Iris pigment epithelial cell (primary cell): ENCODE measurements at regions not wholly inside any gene's neighbourhood (a gene's known extent, or its start where the extent isn't known, plus 50 kb on each side); places are given as distances from the start of the nearest gene placed in this dataset.
"Not testable (repeated sequence)": the region's sequence is repeated elsewhere in the genome, so short reads cannot be mapped to it uniquely, and the experiment has no call there.

Experiments used
- DNase-seq: peaks from one replicate; pipeline ENCODE4 v3.0.0-alpha.2; 2011; ENCODE audit warnings: low read depth

DNA sequence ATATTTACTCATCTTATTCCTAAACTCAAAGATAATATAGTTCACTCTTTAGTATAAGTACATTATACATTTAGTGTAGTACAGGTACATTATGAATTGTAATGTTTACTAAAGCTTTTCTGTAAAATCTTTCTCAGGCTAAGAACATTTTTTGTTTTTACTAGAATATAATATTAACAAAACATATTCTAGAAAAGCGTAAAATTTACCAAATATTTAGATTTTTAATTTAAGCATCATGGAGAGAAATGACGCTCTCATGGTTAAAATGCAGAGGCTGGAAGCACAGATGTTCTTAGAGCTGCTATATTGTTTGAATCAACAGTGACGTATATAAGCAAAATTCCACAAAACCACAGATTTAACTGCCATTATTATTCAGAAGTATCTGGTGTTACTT, 54.7 kb upstream of the NBPF15 start:
- DNase-seq = peak; percentile 20

DNA sequence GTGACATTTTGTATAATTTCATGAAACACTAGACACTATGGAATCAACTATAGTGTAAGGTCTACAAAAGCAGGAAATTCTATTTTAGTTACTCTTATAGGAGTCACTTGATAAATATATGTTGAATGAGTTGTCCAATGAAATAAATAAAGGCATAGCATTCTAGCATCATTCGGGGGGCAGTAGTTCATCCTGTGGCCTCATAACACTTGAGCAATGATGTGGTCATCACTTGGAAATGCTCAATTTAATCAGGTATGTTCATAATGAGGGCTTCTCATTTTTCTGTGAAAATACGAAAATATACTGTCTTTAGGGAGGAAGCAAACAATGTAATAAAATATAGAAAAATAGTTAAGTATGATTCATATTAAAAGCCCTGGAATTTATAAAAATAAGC, 55.4 kb upstream of the NBPF15 start:
- peak; percentile 36 for DNase-seq

DNA sequence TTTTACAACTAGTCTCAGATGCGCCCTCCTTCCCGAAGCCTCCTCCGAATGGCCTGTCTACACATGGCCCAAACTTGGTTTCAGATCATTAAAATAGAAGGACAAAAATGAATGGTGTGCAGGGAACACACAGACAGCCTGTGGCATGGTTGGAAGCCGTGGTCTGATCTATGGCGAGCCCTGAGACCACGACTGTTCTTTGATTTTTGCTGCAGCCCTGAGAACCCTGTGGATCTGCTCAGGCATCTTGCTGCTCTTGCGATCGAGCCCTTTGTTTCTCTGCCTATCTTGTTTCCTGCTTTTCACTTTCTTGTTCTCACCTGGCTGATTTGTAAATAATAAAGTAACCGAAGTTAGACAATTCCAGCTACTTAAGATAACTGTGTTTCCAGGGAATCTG, 57.0 kb upstream of the NBPF15 start:
- not testable (repeated sequence) for DNase-seq

DNA sequence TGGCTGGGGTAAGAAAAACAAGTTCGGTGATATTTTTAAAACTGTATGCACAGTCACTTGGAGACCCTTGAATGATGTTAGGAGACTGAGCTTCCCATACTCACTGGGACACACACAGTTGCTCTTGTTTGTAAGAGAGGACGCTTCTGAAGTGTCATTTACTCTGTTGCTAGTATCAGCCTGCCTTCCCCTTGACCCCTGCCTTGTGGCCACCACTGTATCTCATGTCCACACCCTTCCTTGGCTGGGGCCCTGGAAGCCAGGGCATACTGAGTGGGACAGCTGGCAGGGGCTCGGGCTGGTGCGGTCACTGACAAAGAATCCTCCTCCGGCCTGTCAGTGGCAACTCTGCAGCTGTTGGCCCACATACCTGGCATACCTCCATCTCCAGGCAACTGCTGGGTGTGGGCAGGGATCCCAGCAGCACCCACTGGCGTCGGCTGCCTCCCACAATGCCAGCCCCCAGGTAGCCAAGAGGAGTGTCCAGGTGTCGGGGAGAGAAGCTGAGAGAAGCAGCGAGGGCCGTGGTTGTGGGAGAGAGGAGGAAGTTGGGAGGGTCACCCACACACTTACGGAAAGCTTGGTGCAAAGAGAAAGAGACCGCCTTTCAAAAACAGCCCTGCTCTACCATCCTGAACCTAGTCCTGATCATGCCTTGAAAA, 58.2 kb upstream of the NBPF15 start:
- DNase-seq = not testable (repeated sequence)

DNA sequence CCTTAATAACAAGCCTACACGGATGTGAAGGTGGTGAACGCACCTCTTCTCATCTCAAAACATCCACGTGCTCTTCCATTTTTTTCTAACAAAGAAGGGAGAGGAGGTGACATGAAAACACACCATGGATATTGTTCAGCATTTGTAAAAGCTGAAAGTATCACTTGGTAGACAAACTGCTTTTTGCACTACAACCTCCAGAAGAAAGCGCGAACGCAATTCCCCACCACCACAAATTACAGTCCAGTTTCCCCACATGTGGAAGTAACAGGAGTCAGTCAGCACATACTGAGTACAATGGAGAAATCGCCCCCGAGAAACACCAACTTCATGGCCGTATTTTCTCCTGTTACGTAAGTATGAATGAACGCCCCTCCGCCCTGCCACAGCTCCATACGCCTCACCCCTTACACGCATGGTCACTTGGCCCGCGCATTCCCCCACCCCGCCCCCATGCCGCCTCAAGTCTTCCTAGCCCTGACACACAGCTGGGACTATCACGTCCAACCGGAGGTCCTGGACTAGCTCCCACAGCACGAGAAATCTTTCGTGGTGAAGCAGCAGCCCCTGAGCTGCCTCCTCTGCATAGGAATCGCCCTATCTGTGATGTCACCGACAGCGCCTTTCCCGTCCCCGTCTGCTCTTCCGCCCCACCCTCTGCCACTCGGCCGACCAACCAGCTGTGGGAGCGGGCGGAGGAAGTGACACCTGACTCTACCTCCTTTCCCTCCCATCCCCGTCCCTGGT, 62.4 kb upstream of the NBPF15 start:
- DNase-seq = peak; percentile 37

DNA sequence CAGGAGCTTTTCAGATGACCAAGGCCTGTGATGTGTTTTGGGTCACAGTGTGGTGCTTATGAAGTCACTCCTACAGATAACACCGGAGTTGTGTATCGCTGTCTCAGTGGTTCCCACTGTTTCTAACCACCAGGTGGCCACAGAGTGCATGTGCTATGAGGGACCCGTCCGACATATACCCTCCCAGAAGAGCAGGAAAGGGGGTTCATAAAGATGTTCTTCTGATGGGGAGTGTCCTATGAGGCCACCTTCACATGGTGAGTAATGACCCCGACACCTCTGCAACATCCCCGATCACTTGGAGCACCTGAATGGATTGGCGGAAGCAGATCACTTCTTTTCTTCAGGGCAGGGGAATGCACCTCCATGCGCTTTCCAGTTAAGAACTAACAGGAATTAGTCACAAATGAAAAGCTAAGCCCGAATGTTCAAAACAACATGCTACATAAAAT, 60.5 kb upstream of the PPIAL4F start:
- not testable (repeated sequence) for DNase-seq

DNA sequence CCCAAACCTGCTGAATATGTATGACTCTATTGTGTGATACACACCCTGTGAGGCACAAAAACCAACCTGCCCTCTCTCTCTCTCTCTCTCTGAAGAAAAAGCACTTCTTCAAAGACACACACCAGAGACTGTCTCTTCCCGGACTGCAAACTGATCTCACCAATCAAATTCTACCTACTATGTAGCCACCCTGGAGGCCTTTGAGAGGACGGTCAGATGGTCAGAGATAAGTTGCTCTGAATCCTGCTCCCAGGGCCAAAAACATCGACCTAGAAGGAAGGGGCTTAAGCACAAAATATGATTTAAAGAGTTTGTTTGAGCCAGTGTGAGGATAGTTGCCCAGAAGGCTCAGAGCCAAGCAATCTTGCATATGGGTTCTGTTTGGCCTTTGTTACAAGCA, 59.2 kb upstream of the PPIAL4F start:
- not testable (repeated sequence) for DNase-seq

DNA sequence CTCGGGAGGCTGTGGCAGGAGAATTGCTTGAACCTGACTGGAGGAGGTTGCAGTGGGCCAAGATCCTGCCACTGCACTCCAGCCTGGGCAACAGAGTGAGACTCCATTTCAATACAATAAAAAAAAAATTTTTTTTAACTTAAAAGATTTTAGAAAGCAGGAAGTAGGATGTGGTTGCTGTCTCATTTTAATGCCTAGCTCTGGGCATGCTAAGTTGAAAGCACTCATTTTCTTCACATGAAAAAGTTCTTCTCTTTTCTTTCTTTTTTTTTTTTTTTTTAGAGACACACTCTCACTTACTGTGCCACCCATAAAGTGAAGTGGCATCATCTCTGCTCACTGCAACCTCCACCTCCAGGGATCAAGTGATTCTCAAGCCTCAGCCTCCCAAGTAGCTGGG, 58.4 kb upstream of the PPIAL4F start:
- DNase-seq = not testable (repeated sequence)

DNA sequence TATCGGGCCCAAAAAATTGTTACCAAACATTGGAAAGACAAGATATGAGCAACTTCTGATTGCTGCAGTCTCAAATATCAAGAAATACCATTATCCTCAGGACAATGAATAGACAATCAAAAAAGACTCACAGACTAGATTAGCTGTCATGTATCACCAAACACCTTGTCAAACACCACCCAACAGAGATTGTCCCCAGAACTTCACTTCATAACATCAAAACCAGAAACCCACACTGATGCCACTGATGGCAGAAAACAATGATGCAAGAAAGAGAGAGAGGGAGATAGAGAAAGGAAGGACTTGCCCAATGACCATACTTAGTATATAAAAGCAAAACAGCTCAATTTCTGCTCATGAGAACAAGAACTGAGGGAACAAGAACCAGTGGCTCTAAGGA, 56.0 kb upstream of the PPIAL4F start:
- DNase-seq = not testable (repeated sequence)

DNA sequence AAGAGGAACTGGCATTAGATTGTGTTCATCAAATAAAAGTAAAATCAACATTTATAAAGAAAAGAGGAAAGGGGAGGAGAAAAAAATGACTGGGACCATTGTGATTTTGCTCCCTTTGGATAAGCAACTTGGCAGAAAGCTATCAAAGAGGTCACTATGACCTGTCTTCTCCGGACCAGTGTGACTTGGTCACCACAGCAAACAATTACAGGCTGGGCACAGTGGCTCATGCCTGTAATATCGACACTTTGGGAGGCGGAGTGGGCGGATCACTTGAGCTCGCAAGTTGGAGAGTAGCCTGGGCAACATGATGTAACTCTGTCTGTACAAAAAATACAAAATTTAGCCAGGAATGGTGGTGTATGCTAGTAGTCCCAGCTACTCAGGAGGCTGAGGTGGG, 55.5 kb upstream of the PPIAL4F start:
- DNase-seq = not testable (repeated sequence)

DNA sequence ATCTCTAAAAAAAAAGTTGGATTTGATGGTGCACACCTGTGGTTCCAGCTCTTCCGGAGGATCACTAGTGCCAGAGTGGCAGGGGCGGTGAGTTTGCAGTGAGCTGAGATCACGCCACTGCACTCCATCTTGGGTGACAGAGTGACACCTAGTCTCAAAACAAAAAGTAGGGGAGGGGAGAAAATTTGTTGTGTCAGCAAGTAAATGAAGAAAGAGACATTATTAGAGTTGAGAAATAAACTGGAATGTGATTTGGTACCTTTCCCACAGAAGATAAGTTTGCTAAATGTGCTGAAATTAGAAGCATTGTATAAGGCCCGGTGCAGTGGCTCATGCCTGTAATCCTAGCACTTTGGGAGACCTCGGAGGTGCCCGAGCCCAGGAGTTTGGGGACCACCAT, 54.0 kb upstream of the PPIAL4F start:
- DNase-seq = not testable (repeated sequence)

DNA sequence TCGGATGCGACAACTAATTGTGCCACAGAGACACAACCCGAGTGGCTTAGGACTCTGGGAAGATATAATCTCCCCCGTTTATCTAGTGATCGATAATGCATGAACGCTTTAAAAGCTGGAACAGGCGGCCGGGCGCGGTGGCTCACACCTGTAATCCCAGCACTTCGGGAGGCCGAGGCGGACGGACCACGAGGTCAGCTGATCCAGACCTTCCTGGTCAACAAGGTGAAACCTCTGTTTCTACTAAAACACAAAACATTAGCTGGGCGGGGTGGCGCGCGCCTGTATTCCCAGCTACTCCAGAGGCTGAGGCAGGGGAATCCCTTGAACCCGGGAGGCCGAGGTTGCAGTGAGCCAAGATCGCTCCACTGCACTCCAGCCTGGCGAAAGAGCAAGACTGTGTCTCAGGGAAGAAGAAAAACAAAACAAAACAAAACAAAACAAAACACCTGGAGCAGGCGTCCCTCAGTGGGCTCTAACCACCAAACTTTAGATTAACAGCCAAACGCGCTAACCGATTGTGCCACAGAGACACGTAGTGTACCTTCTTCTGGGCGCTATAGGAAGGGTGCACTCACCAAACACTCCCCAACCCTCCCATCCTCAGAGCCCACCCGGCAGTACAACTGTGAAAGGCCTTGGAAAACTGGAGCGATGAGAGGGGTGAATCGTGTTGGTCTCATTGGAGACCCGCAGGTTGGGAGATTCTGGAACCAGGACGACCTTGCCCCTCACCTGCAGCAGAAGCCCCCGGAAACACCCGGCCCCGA, 53.3 kb upstream of the PPIAL4F start:
- DNase-seq = not testable (repeated sequence)
